ENCODE measurements at regions not wholly inside any gene's neighbourhood (a gene's known extent, or its start where the extent isn't known, plus 50 kb on each side); places are given as distances from the start of the nearest gene placed in this dataset.
"Not testable (repeated sequence)": the region's sequence is repeated elsewhere in the genome, so short reads cannot be mapped to it uniquely, and the experiment has no call there.

GRCh38 chr12:25629341-25629740, 76.3 kb upstream of the LMNTD1 start:
- Histone ChIP-seq H3K4me3 (ENCODE audit: low read depth, low read length) (no peak overlapping the region), H3K27ac (ENCODE audit: low read depth, low read length) (no peak overlapping the region), H3K9me3 (ENCODE audit: control insufficient read depth, insufficient read depth, low read length) (no peaks in the 10 kb centered on the region), H3K27me3 (ENCODE audit: control insufficient read depth, insufficient read depth, low read length) (no peaks in the 10 kb centered on the region)
- DNase-seq (ENCODE audit: low read depth, low spot score): no peak
- ChIA-PET CTCF (no interaction called here), POLR2A (no interaction called here)
- TF ChIP-seq, protein P1, sequence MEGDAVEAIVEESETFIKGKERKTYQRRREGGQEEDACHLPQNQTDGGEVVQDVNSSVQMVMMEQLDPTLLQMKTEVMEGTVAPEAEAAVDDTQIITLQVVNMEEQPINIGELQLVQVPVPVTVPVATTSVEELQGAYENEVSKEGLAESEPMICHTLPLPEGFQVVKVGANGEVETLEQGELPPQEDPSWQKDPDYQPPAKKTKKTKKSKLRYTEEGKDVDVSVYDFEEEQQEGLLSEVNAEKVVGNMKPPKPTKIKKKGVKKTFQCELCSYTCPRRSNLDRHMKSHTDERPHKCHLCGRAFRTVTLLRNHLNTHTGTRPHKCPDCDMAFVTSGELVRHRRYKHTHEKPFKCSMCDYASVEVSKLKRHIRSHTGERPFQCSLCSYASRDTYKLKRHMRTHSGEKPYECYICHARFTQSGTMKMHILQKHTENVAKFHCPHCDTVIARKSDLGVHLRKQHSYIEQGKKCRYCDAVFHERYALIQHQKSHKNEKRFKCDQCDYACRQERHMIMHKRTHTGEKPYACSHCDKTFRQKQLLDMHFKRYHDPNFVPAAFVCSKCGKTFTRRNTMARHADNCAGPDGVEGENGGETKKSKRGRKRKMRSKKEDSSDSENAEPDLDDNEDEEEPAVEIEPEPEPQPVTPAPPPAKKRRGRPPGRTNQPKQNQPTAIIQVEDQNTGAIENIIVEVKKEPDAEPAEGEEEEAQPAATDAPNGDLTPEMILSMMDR (IDR thresholded peaks at IDR 0.05; ENCODE audit: low read depth, low read length): no peak

DNA sequence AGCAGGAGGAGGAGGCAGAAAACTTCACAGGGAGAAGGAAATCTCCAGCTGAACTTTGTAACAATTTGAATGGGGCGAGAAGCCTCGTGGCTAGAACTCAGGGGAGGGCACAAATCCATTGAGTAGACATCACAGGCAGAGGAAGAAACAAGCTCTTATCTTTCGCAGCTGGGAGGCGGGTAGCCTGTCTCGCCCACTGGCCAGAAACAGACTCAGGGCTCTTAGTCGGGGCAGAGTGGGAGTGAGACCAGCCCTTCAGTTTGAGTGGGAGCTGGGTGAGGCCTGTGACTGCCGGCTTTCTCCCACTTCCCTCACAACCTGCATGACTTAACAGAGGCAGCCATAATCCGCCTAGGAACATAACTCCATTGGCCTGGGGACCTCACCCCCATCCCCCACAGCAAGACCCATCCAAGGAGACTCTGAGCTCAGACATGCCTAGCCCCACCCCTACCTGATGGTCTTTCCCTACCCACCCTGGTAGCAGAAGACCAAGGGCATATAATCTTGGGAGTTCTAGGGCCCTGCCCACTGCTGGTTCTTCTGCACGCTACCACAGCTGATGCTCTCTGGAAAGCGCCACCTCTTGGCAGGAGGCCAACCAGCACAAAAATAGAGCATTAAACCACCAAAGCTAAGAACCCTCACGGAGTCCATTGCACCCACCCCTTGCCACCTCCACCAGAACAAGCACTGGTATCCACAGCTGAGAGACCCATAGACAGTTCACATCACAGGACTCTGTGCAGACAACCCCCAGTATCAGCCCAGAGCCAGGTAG, 77.8 kb upstream of the LMNTD1 start:
- H3K27me3 ChIP-seq (ENCODE audit: control insufficient read depth, insufficient read depth, low read length); H3K27ac ChIP-seq (ENCODE audit: low read depth, low read length); CTCF ChIA-PET; POLR2A ChIA-PET; H3K4me3 ChIP-seq (ENCODE audit: low read depth, low read length); DNase-seq (ENCODE audit: low read depth, low spot score); H3K9me3 ChIP-seq (ENCODE audit: control insufficient read depth, insufficient read depth, low read length): not testable (repeated sequence)

DNA sequence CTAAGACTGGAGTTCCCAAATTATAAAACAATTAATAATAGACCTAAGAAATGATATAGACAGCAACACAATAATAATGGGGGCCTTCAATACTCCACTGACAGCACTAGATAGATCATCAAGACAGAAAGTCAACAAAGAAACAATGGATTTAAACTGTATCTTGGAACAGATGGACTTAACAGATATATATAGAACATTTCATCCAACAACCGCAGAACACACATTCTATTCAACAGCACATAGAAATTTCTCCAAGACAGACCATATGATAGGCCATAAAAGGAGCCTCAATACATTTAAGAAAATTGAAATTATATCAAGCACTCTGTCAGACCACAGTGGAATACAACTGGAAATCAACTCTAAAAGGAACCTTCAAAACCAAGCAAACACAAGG, 80.1 kb upstream of the LMNTD1 start:
- H3K4me3 ChIP-seq (ENCODE audit: low read depth, low read length); CTCF ChIA-PET; POLR2A ChIA-PET; H3K9me3 ChIP-seq (ENCODE audit: control insufficient read depth, insufficient read depth, low read length); DNase-seq (ENCODE audit: low read depth, low spot score); H3K27me3 ChIP-seq (ENCODE audit: control insufficient read depth, insufficient read depth, low read length); H3K27ac ChIP-seq (ENCODE audit: low read depth, low read length): not testable (repeated sequence)

- no peak overlapping the region for H3K27ac ChIP-seq (ENCODE audit: low read depth, low read length)
- no peak for DNase-seq (ENCODE audit: low read depth, low spot score)
- ChIA-PET POLR2A (no interaction called here), CTCF (no interaction called here)
- TF ChIP-seq, protein P1 (IDR thresholded peaks at IDR 0.05; ENCODE audit: low read depth, low read length): no peak
- no peaks in the 10 kb centered on the region for H3K9me3 ChIP-seq (ENCODE audit: control insufficient read depth, insufficient read depth, low read length)
- no peak overlapping the region for H3K4me3 ChIP-seq (ENCODE audit: low read depth, low read length)
- H3K27me3 ChIP-seq (ENCODE audit: control insufficient read depth, insufficient read depth, low read length): no peaks in the 10 kb centered on the region
These were observed 84.7 kb upstream of the LMNTD1 start for GRCh38 chr12:25637752-25638151.

GRCh38 chr12:25639406-25639805, 86.3 kb upstream of the LMNTD1 start:
- CTCF ChIA-PET: no interaction called here
- no peaks in the 10 kb centered on the region for H3K27me3 ChIP-seq (ENCODE audit: control insufficient read depth, insufficient read depth, low read length)
- TF ChIP-seq, protein P1 (IDR thresholded peaks at IDR 0.05; ENCODE audit: low read depth, low read length): no peak
- DNase-seq (ENCODE audit: low read depth, low spot score): no peak
- no peak overlapping the region for H3K4me3 ChIP-seq (ENCODE audit: low read depth, low read length)
- no peak overlapping the region for H3K27ac ChIP-seq (ENCODE audit: low read depth, low read length)
- no peaks in the 10 kb centered on the region for H3K9me3 ChIP-seq (ENCODE audit: control insufficient read depth, insufficient read depth, low read length)
- POLR2A ChIA-PET: no interaction called here

DNA sequence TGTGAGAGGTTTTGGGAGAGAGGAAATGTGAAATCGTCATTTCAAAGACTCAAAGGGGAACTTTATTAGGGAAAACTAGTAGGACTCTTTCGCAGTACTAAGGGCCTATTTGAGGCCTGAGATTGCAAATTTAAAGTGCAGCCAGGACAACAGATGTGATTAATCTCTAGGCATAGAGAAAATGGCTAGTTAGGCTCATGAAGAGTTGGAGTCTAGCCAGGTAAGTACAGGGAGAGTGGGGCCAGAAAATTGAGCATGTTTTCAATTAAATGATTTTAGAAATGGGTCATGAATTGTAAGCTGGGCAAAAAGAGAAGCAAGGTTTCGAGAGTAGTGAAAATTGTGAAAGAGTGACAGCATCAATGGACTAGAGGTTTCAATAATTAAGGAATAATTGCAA, 91.9 kb upstream of the LMNTD1 start:
- no peaks in the 10 kb centered on the region for H3K9me3 ChIP-seq (ENCODE audit: control insufficient read depth, insufficient read depth, low read length)
- no peak overlapping the region for H3K27ac ChIP-seq (ENCODE audit: low read depth, low read length)
- TF ChIP-seq, protein P1 (IDR thresholded peaks at IDR 0.05; ENCODE audit: low read depth, low read length): no peak
- H3K27me3 ChIP-seq (ENCODE audit: control insufficient read depth, insufficient read depth, low read length): no peaks in the 10 kb centered on the region
- ChIA-PET POLR2A (no interaction called here), CTCF (no interaction called here)
- no peak overlapping the region for H3K4me3 ChIP-seq (ENCODE audit: low read depth, low read length)
- DNase-seq (ENCODE audit: low read depth, low spot score): no peak

Data from AG04450 (cell line).